ENCODE measurements at regions not wholly inside any gene's neighbourhood (a gene's known extent, or its start where the extent isn't known, plus 50 kb on each side); places are given as distances from the start of the nearest gene placed in this dataset.

DNA sequence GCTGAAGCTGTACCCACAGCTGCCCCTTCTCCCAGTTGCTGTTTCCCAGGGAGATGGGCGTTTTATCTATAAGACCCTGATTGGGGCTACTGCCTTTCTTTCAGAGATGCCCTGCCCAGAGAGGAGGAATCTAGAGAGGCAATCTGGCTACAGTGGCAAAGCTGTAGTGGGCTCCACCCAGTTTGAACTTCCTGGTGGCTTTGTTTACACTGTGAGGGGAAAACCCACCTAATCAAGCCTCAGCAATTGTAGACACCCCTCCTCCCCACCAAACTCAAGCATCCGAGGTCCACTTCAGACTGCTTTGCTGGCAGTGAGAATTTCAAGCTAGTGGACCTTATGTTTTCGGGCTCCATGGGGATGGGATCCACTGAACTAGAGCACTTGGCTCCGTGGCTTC is 240.4 kb upstream of the AFF2 start:
- TF ChIP-seq, protein P1, sequence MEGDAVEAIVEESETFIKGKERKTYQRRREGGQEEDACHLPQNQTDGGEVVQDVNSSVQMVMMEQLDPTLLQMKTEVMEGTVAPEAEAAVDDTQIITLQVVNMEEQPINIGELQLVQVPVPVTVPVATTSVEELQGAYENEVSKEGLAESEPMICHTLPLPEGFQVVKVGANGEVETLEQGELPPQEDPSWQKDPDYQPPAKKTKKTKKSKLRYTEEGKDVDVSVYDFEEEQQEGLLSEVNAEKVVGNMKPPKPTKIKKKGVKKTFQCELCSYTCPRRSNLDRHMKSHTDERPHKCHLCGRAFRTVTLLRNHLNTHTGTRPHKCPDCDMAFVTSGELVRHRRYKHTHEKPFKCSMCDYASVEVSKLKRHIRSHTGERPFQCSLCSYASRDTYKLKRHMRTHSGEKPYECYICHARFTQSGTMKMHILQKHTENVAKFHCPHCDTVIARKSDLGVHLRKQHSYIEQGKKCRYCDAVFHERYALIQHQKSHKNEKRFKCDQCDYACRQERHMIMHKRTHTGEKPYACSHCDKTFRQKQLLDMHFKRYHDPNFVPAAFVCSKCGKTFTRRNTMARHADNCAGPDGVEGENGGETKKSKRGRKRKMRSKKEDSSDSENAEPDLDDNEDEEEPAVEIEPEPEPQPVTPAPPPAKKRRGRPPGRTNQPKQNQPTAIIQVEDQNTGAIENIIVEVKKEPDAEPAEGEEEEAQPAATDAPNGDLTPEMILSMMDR (IDR thresholded peaks at IDR 0.05; ENCODE audit: low read depth, low read length) = no peak
- TF ChIP-seq, protein P2, sequence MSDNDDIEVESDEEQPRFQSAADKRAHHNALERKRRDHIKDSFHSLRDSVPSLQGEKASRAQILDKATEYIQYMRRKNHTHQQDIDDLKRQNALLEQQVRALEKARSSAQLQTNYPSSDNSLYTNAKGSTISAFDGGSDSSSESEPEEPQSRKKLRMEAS (IDR thresholded peaks at IDR 0.05; ENCODE audit: low read depth, low read length) = no peak
- TF ChIP-seq MYC (IDR thresholded peaks at IDR 0.05; ENCODE audit: low read depth, low read length) = no peak

Measured in NB4 (cell line).